ENCODE measurements at regions not wholly inside any gene's neighbourhood (a gene's known extent, or its start where the extent isn't known, plus 50 kb on each side); places are given as distances from the start of the nearest gene placed in this dataset.

DNA sequence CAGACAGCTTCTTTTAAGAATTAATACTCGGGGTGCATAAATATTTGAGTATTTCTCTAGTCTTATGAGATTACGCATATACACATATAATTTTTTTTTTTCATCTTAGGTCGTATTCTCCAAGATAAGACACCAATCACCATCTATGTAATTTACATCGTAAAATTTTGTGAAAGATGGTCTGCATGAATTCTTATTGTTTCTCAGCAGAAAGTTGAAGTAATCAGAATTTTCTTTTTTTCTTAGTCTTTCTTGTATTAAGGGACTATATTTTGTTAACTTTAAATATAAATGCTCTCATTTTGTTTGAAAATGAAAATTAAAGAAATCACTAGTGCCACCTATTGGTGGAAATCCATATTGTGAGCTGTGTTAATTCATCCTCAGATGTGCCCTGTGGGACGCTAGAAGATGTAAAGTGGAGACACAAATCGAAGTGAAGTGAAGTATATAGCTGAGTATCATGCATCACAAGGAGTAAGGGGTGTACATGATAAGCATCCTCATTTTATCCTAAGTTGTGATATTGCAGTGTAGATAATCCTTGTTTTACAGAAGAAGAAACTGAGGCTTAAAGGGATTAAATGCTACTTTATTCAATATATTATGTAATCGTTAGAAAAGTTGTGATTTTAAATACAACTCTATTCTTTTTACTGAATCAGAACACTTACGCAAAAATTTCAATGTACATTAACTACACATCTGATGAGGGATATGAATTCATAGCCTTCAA, 2084.3 kb downstream of the LRRC4C start:
- DNase-seq (ENCODE audit: extremely low spot score, unreplicated experiment) = no peak
- no peaks in the 10 kb centered on the region for H3K9me3 Mint-ChIP-seq

DNA sequence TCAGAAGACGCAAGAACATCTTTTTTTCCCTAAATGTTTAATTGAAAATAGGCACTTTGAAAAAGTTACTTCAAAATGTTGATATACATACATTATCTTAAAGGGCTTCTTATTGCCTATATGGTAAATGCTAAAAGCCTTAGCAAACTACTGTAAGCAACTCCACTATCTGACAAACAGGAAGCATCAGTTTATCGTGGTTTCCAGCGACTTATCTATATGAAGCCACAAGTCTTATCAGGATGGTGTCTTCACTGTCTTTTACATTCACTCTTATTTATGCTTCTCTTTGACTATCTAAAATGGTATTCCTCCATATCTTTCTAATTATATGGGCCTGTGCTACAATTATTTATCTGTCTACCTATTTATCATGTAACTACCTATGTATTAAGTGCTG, 2091.9 kb downstream of the LRRC4C start:
- no peaks in the 10 kb centered on the region for H3K4me1 Mint-ChIP-seq (ENCODE audit: unreplicated experiment)
- no peaks in the 10 kb centered on the region for H3K36me3 Mint-ChIP-seq
- no peak overlapping the region for H3K4me3 Mint-ChIP-seq
- no peaks in the 10 kb centered on the region for H3K27me3 Mint-ChIP-seq
- no peak for DNase-seq (ENCODE audit: extremely low spot score, unreplicated experiment)
- H3K9me3 Mint-ChIP-seq = no peaks in the 10 kb centered on the region
- no peak overlapping the region for H3K27ac Mint-ChIP-seq
- TF ChIP-seq CTCF (conservative IDR thresholded peaks at IDR 0.05) = no peak

More for the DNA sequence above, 2084.3 kb downstream of the LRRC4C start:
- TF ChIP-seq CTCF (conservative IDR thresholded peaks at IDR 0.05) = peak; percentile 87
- H3K4me3 Mint-ChIP-seq = no peak overlapping the region
- H3K4me1 Mint-ChIP-seq (ENCODE audit: unreplicated experiment) = no peaks in the 10 kb centered on the region
- no peaks in the 10 kb centered on the region for H3K27me3 Mint-ChIP-seq
- no peaks in the 10 kb centered on the region for H3K36me3 Mint-ChIP-seq
- H3K27ac Mint-ChIP-seq = no peak overlapping the region

GRCh38 chr11:39365809-39366436, 2093.5 kb downstream of the LRRC4C start:
- Mint-ChIP-seq H3K27ac (no peak overlapping the region), H3K27me3 (no peaks in the 10 kb centered on the region), H3K9me3 (peaks cover 3% of the 10 kb centered on the region), H3K36me3 (no peaks in the 10 kb centered on the region), H3K4me3 (no peak overlapping the region), H3K4me1 (ENCODE audit: unreplicated experiment) (no peaks in the 10 kb centered on the region)
- no peak for DNase-seq (ENCODE audit: extremely low spot score, unreplicated experiment)
- TF ChIP-seq CTCF (conservative IDR thresholded peaks at IDR 0.05) = no peak

GRCh38 chr11:39363571-39363970, 2095.9 kb downstream of the LRRC4C start:
- Mint-ChIP-seq H3K4me1 (ENCODE audit: unreplicated experiment) (no peaks in the 10 kb centered on the region), H3K4me3 (no peak overlapping the region), H3K9me3 (peaks cover 3% of the 10 kb centered on the region), H3K27ac (no peak overlapping the region), H3K27me3 (no peaks in the 10 kb centered on the region), H3K36me3 (no peaks in the 10 kb centered on the region)
- DNase-seq (ENCODE audit: extremely low spot score, unreplicated experiment) = no peak
- no peak for TF ChIP-seq CTCF (conservative IDR thresholded peaks at IDR 0.05)

DNA sequence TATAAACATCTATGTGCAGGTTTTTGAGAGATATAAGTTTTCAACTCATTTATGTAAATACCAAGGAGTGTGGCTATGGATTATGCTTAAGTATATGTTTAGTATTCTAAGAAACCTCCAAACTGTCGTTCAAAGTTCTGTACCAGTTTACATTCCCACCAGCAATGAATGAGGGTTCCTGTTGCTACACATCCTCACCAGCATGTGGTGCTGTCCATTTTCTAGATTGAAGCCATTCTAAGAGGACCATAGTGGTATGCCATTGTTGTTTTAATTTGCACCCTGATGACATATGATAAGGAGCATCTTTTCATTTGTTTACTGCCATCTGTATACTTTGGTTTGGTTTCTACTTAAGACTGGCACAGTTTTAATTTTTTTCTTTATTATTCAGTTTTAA, 2097.9 kb downstream of the LRRC4C start:
- H3K36me3 Mint-ChIP-seq = no peaks in the 10 kb centered on the region
- TF ChIP-seq CTCF (conservative IDR thresholded peaks at IDR 0.05) = no peak
- no peaks in the 10 kb centered on the region for H3K4me1 Mint-ChIP-seq (ENCODE audit: unreplicated experiment)
- H3K9me3 Mint-ChIP-seq = peaks cover 3% of the 10 kb centered on the region
- no peak overlapping the region for H3K27ac Mint-ChIP-seq
- no peaks in the 10 kb centered on the region for H3K27me3 Mint-ChIP-seq
- H3K4me3 Mint-ChIP-seq = no peak overlapping the region
- DNase-seq (ENCODE audit: extremely low spot score, unreplicated experiment) = no peak
